Left ventricle myocardium superior (tissue), 1 donor: ENCODE measurements at regions not wholly inside any gene's neighbourhood (a gene's known extent, or its start where the extent isn't known, plus 50 kb on each side); places are given as distances from the start of the nearest gene placed in this dataset.
"Not testable (repeated sequence)": the region's sequence is repeated elsewhere in the genome, so short reads cannot be mapped to it uniquely, and the experiment has no call there.

Source experiments
- ATAC-seq: fragments of 200-7000 bp; cut with Tn5 transposase; one replicate; pipeline ENCODE4 v1.9.1; 2020; ENCODE audit warnings: mild to moderate bottlenecking, moderate library complexity
- DNase-seq: peaks from one replicate; pipeline ENCODE4 v3.0.0-alpha.2; 2020
- intact Hi-C: fragments of 100-400 bp; cut with micrococcal nuclease; formaldehyde crosslinking; loops from one replicate; pipeline ENCODE4 v1.11.0; 2022
- donor health status: DM: no; HTN: yes; CAD: no; lungs with severe emphysema.

DNA sequence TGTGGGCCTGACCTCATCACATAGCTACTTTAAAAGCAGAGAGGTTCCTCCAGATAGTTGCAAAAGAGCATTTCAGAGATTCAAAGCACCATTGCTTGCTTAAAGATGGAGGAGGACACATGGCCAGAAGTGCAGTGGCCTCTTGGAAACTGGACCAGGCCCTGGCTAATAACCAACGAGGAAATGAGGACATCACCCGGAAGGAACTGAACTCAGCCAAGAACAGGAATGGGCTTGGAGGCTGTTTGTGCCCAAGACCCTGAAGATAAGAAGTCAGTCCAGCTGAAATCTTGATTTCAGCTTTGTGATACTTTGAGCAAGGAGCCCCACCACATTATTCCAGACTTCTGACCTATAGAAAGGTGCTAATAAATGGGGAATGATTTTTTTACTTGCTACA, 437.0 kb downstream of the PTPRC start:
- intact Hi-C loops, result no loop called here
- ATAC-seq, result no peak
- DNase-seq, result no peak

DNA sequence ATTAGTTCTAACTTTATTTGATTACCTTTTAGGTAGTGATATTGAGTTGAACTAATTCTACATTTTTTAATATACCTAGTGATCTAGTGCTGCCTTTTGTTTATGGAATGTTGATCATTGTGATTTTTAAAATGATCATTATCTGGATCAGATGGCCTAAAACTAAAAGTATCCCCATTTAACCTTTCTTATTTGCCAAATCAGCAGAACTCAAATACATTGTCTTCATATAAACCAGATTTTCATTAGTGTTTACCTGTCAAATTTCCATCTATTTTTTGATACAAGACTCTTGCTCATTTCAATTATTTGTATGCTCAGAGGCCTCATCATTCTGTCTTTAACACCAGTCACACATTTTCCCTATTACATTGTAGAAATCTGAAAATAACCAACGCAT, 441.2 kb downstream of the PTPRC start:
- no peak for ATAC-seq
- intact Hi-C loops, result no loop called here
- no peak for DNase-seq

DNA sequence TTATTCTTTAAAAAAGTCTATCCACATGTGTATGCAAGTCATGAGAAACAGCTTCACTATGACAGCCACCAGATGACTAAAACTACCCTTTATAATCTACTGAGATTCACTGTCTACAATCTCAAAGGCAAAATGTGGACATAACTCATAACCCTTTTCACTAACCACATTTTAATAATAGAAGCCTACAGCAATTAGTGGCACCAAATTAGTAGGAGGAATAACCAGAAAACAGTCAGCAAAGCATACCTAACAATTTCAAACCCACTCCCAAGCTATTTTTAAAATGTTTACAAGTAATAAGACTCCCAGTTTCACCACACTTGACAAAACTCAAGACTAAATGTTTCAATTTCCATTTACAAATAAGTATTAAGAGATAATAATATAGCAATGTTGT, 442.9 kb downstream of the PTPRC start:
- DNase-seq (no peak), ATAC-seq (no peak)

DNA sequence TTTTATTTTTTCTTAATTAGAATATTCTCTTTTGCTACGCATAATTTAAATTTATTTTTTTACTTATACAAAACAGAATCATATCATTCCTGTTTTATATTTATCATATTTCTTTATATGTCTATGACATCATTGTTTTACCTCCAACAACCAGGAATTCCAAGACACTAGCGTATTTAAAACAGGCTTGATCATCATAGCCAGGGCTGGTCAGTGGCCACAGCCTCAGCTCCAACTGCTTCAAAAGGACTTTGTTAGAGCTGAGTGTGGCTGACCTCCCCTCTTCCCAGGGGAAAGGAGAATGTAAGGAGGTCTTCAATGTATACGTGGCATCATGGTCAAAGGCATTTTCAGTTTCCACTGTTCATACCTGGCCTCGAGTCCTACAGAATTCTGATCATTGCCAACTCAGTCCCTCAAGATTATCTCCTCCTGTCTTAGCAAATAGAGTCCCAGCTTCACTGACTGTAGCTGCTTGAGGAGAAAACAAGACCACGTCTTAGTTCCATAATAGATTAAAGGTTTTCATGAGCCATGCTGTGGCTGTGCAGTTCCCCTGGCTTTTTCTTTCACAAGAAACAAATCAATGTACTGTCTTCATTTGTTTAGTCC, 444.0 kb downstream of the PTPRC start:
- intact Hi-C loops, result no loop called here
- no peak for ATAC-seq
- no peak for DNase-seq

More for the DNA sequence above, 442.9 kb downstream of the PTPRC start:
- intact Hi-C loops, result no loop called here

DNA sequence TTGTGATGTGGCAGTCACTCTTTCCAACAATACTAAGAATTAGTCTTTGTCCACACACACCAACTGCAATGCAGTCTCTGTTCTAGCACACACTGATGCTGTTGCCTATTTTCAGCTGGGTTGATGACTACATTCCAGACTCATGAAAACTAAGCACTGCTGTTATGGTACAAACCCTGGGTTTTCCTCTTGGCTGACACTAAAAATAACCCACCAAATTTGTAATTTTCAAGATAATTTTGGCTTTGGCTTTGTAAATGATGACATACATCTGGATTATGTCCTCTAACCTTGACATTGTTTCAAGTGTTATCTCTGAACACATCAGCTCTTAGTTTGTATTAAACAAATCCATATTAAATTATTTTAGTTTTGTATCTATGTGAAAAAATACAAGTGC, 444.8 kb downstream of the PTPRC start:
- intact Hi-C loops, result no loop called here
- ATAC-seq (no peak), DNase-seq (no peak)

DNA sequence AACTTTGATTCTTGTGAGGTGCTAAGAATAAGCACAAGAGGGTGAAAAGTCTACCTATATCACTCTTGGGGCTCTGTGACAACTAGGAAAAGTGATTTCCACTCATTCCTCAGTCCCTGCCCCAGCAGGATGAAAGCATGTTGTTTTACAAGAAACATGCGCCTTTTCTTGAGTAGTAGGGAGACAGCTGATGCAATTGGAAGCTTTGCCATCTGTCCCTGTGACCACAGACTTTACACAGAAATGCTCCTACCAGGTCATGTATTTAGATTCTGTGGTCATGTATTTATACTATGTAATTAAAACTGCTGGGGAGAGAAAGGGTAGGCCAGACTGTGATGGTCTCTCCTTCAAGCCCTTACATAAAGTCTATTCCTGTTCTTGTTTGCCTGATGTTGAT, 445.5 kb downstream of the PTPRC start:
- ATAC-seq, result no peak
- DNase-seq, result no peak
- intact Hi-C loops, result no loop called here

DNA sequence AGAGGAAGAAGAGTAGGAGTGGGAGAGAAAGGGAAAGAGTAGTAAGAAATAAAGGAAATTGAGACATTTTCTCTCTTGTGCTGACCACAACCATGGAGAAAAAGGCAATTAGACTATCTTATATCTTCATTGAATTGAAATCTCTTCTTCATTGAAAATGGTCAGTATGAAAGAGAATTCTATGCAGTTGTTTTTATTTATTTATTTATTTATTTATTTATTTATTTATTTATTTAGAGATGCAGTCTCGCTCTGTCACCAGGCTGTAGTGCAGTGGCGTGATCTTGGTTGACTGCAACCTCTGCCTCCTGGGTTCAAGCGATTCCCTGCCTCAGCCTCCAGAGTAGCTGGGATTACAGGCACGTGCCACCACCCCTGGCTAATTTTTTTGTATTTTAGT, 447.1 kb downstream of the PTPRC start:
- intact Hi-C loops, result no loop called here
- ATAC-seq (no peak), DNase-seq (no peak)

DNA sequence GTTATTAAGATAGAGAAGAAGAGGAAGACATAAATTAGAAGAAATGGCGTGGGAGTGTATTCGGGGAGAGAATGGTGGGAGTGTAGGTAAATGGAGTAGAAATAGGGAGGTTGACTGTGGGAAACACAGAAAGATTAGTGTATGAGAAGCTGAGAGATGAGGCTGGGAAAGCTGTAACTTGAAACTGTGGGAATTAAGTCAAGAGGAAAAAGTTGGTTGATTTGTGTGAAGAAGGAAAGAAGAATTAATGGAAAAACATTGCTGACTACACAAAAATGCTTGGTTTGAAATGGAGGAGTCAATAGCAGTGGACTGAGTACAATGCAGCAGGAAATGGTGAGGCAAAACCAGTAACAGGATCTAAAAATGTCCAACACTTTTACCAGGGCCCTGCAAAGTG, 448.3 kb downstream of the PTPRC start:
- ATAC-seq (no peak), DNase-seq (no peak)
- intact Hi-C loops, result no loop called here

DNA sequence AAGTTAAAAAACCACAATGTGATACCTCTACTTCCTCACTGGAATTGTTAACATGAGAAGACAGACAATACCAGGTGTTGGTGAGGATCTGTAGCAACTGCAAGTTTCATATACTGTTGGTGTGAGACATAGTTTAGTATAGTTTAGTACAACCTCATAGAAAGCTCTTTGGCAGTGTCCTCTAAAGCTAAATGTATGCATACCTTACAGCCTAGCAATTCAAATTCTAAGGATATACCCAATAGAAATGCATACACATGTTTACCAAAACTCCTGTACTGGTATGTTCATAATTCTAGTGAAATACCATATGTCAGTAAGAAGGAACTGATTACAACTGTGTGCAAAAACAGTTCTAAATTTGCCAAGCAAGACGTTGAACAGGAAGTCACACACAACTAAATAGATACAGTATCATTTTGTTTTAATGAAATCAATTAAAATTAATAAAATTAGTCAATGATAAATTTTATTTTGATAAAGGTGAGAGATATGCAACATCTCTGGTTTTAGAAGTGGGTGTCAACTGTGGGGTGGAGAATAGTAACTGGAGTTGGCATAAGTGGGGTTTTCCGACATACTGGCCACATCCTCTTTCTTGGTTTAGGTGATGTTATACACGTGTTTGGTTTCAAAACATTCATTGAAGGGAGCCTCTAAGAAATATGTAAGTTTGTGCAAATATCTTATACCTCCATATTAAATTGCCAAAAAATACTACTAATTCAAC, 450.7 kb downstream of the PTPRC start:
- no peak for DNase-seq
- intact Hi-C loops, result no loop called here
- ATAC-seq, result no peak

DNA sequence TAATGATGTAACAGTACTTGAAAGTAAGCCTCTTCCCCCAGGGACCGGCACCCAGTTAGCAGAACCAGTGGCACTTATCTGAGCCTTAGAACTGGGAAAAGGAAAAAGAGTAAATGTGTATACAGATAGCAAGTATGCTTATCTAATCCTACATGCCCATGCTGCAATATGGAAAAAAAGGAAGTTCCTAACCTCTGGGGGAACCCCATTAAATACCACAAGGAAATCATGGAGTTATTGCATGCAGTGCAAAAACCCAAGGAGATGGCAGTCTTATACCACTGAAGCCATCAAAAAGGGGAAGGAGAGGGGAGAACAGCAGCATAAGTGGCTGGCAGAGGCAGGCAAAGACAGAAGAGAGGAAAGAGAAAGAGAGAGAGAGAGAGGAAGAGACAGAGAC, 456.8 kb downstream of the PTPRC start:
- intact Hi-C loops, ATAC-seq, DNase-seq: not testable (repeated sequence)

DNA sequence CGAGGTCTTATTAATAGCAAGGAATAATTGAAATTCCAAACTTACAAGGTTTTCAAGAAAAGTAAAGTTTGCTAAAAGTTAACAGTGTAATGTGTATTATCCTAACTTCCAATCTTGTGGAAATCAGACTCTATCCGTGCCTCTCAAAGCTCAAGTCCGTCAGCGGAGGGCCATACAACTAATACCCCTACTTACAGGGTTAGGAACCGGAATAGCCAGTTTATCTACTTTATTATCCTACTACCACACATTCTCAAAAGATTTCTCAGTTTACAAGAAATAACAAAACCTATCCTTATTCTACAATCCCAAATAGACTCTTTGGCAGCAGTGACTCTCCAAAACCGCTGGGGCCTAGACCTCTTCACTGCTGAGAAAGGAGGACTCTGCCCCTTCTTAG, 457.8 kb downstream of the PTPRC start:
- no peak for DNase-seq
- intact Hi-C loops, result no loop called here
- ATAC-seq, result no peak

DNA sequence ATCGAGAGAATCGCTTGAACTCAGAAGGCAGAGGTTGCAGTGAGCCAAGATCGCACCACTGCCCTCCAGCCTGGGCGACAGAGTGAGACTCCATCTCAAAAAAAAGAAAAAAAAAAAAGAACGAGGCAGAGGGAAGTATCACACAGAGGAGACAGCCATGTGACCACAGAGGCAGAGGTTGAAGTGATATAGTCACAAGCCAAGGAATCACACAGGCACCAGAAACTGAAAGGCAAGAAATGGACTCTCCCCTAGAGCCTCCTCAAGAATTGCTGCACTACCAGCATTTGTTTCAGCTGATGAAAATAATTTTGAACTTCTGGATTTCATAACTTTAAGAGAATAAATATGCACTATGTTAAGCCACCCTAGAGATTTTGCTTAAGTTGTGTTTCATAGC, 459.6 kb downstream of the PTPRC start:
- ATAC-seq, result no peak
- intact Hi-C loops, result no loop called here
- DNase-seq, result no peak

DNA sequence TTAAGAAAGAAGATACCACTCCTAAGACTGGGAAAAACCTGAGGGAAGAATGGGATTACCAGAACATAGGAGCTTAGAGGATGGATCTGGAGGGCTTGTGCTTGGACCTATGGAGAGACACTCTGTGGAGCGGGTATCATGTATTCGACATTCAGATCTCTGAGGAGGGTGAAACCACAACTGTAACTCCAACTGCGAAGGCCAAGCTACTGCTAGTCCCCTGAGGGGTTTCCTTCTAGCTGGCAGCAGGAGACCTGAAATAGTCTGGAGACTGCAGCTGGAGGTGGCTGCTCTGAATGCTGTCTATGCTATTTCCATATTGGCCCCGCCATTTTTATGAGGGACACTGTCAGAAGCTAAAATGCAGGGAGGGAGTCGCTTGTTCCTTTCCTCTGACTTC, 462.3 kb downstream of the PTPRC start:
- intact Hi-C loops, result no loop called here
- ATAC-seq, result no peak
- no peak for DNase-seq

DNA sequence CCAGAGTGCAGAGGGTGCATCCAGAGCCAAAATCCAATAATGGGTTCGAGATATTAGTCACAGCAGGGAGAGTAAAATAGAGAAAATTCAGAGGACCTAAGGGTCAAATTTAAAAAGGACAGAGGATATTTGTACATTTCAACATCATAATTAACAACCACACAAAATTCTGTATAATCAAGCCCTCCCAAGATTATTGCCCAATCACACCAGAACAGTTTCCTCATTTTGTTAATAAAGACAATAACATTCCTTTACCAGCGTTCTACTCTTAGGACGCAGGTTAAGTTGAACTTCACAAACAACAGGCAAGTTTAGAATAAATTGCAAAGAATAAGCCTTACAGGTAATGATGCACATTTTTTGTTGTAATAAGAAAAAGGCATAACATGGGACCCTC, 462.8 kb downstream of the PTPRC start:
- no peak for DNase-seq
- intact Hi-C loops, result no loop called here
- ATAC-seq, result no peak

DNA sequence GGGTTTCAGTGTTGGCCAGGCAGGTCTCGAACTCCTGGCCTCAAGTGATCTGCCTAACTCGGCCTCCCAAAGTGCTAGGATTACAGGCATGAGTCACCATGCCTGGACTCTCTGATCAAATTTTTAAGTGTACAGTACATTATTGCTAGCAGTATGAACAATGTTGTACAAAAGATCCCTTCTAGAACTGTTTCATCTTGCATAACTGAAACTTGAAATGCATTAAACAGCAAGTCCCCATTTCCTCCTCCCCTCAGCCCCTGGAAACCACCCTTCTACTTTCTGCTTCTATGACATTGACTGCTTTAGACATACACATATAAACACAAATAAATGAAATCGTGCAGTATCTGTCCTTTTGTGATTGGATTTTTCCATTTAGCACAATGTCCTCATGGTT, 463.4 kb downstream of the PTPRC start:
- intact Hi-C loops, result no loop called here
- no peak for DNase-seq
- no peak for ATAC-seq

DNA sequence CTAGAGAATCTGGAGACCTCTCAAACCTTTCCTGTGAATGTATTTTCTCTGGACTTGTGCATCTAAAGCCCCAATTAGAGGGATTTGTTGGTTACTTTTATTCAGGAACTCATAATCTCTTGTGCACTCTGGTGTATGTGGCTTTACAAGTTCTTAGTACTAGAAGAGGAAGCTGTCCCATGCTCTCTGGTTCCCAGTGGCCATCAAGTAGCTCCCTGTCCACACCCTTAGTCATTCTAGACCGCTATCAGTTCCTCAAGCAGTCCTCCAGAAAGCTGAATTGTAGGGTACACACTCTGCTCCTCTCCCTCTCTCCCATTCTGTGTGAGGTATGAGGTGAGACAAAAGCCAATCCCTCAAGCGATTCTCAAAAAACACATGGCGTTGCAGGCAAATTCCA, 470.3 kb downstream of the PTPRC start:
- intact Hi-C loops, result no loop called here
- DNase-seq (no peak), ATAC-seq (no peak)

DNA sequence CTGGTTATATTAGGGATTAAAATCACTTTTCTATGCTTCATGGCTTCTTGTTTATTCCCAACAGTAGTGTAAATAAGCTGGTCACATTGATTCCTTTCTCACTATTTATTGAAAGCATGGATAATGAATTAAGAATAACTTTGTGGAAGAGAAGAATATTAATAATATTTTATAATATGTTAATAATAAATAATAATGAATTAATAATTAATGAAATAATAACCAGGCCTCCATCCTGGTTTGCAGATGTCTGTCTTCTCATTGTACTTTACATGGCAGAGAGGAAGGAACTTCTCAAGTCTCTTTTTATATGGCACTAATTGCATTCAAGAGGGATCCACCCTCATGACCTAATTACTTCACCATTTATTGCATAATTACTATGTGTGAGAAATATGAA, 473.5 kb downstream of the PTPRC start:
- intact Hi-C loops, result no loop called here
- DNase-seq, result no peak
- no peak for ATAC-seq

DNA sequence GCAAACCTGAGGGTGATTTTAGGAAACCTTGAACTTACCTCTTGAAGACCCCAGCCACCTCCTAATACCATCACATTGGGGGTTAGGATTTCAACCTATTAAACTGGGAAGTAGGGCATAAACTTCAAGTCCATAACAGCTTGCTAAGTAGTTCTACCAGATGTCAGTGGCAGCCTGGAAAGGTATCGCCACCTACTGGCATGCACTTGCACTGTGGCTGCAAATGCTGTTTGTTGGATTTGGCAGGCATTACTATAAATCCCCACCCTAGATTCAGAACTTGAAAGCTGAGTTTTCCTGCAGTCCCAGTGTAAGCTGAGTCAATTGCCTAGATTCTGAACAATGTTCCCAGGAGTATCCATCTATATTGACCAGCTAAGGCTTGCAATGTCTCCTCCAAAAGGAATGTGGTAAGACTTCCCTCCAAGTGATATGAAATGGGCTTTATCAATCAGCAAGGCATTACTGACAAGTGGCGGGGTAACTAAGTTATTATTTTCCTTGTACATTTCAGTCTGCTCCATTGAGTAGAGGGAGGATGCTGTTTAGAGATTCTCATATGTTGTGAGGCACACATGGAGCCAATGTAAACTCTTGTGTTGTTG, 474.5 kb downstream of the PTPRC start:
- intact Hi-C loops, result no loop called here
- peak; percentile 49 for DNase-seq

DNA sequence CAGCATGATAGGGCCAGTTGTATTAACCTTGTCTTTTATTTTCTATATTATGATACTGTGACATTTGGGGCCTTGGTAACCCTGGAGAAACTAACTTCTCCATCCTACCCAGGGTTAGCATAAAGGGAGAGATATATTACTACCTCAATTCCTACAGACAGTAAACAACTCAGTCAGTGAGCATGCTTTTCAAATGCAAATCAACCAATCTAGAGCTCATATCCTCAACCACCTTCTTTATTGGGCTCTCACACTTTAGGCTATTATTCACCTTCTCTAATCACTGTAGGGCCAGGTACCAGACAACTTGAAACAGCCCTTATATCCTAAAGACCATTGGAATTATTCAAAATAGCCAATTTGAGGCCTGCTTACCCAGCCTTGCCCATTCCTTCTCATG, 477.6 kb downstream of the PTPRC start:
- no peak for ATAC-seq
- no peak for DNase-seq
- intact Hi-C loops, result no loop called here

More for the DNA sequence above, 474.5 kb downstream of the PTPRC start:
- peak; percentile 34 for ATAC-seq

DNA sequence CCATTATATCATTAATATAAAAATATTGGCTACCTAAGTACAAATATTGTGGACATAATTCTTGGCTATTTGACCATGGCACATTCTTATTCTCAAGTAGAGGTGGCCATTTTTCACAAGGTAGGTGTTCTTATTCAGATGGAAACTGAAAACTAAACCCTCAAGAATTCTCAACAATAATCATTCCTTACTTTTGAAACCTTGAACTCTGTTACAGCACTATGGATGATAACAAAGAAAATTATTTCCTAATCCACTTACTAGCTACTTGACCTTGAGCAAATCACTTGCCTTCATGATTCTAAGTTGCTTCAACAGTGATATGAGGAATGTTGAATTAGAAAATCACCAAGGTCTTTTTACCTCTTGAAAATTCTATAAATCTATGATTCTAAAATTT, 482.2 kb downstream of the PTPRC start:
- ATAC-seq (no peak), DNase-seq (no peak)
- intact Hi-C loops, result no loop called here

DNA sequence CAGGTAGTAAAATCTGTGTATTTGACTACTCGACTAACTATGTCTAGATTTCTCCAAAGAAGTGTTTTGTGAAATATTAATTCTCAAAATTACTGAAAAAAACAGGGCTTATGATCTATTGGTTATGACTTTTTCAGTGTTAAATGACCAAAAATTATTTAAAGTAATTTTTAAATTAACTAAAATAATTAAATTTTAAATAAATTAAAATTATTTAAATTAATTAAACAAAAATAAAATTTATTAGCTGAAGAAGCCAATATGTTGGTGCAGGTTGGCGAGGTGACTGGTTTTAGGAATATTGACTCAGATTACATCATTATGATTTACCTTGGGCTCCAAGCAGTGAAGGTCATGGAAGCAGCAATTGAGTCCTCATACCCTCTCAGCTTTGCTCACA, 483.2 kb downstream of the PTPRC start:
- intact Hi-C loops, result no loop called here
- DNase-seq (no peak), ATAC-seq (no peak)
